GM23248 (cell line): ENCODE measurements at regions not wholly inside any gene's neighbourhood (a gene's known extent, or its start where the extent isn't known, plus 50 kb on each side); places are given as distances from the start of the nearest gene placed in this dataset.

Source experiments
- EZH2 ChIP-seq: fragments of 200-600 bp; sonication (generic); IDR thresholded peaks from 2 replicates; pipeline ENCODE4 v1.6.1; 2018; ENCODE audit warnings: antibody characterized with exemption, mild to moderate bottlenecking; ENCODE audit not compliant: insufficient read depth, poor library complexity, severe bottlenecking
- EZH2phosphoT487 ChIP-seq: fragments of 200-600 bp; sonication (generic); IDR thresholded peaks from 2 replicates; pipeline ENCODE4 v1.6.1; 2018; ENCODE audit warnings: antibody characterized with exemption, moderate library complexity, mild to moderate bottlenecking, low read depth; ENCODE audit not compliant: insufficient read depth

- TF ChIP-seq EZH2phosphoT487 = no peak
- TF ChIP-seq EZH2 = no peak
Measured at GRCh38 chr10:60643874-60644273, 134.4 kb upstream of the CDK1 start.
